Renal cortex interstitium (tissue), 11 donors: ENCODE measurements at regions not wholly inside any gene's neighbourhood (a gene's known extent, or its start where the extent isn't known, plus 50 kb on each side); places are given as distances from the start of the nearest gene placed in this dataset.

ENCODE experiments used
- DNase-seq, 11 donors: peaks; one replicate each; pipeline ENCODE4 v3.0.0-alpha.2; 2013; ENCODE audit warnings: low read depth in 9 of 11, low spot score in 4 of 11; ENCODE audit errors: extremely low read depth in 1 of 11

DNA sequence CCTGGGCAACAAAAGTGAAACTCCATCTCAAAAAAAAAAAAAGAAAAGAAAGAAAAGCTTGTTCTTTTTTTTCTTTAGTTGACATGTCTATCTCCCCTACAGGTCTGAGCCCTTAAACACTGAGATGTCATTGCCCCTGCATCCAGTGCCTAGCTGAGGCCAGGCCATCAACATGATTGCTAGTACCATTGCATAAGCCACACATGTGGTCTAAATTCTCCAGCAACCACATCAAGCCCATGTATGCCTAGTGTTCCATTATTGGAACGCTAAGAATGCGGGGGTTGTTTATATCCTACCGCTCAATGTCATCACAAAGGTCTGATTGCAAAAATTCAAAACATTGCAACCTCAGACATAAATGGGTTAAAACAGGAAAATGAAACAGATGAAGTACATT is 62.7 kb downstream of the NPTX2 start:
- DNase-seq, result no peak

- DNase-seq, result no peak
These were observed 64.4 kb downstream of the NPTX2 start for GRCh38 chr7:98681511-98681910.

- no peak for DNase-seq
These were observed 64.9 kb downstream of the NPTX2 start for GRCh38 chr7:98681951-98682350.

GRCh38 chr7:98683514-98683913 is 66.4 kb downstream of the NPTX2 start:
- no peak for DNase-seq

GRCh38 chr7:98685541-98685940 is 68.5 kb downstream of the NPTX2 start:
- DNase-seq, result no peak

DNA sequence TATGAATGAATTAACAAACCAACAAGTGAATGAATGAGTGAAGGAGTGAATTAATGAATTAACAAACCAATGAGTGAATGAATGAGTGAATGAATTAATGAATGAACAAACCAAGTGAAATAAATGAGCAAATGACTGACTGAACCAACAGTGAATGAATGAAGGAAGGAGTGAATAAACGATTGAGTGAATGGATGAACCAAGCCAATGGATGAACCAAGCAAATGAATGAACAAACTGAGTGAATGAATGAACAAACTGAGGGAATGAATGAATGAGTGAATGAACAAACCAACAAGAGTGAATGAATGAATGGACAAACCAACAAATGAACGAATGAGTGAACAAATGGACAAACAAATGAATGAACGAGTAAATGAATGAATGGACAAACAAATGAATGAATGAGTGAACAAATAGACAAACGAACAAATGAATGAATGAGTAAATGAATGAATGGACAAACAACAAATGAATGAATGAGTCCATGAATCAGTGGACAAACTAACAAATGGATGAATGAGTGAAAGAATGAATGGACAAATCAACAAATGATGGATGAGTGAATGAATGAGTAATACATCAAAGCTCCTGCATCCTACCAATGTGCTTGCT is 69.5 kb downstream of the NPTX2 start:
- no peak for DNase-seq

GRCh38 chr7:98687111-98687751 is 70.1 kb downstream of the NPTX2 start:
- DNase-seq, result no peak

GRCh38 chr7:98691619-98692018 is 74.5 kb downstream of the NPTX2 start:
- DNase-seq, result no peak

- no peak for DNase-seq
These were observed 80.0 kb downstream of the NPTX2 start for GRCh38 chr7:98697083-98697482.

DNA sequence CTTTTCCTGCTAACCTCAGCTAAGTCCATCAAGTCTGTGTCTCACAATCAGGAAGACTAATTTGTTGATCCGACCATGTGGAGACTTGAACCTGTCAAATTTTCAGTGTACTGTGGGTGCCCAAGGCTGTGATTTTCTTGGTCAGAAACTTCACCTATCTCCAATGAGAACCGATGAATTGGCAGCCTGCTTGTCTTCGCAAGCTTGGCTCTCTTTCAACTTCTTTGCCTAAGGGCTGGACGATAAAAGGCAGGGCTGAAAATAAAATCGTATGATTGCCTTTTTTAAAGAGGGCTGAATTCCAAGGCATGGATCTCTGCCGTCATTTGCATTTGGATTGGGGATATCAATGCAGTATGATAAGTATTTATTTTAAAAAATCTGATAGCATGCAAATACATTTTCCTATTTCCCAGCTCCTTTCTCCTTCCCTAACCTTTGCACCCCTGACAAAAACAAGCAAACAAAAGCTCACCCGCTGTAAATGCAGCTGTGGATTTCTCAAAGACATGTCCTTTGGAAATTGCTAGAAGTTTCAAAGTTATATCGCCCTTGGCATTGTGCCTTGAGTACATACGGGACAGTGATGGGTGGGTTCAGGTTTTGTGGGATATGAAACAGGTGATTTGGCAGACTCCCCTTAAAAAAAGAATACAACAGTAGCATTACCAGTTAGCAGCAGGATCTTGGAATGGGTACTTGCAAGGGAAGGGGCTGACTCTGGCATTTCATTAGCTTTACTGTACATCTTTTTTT is 80.6 kb downstream of the NPTX2 start:
- no peak for DNase-seq

GRCh38 chr7:98698976-98699375 is 81.9 kb downstream of the NPTX2 start:
- no peak for DNase-seq

DNA sequence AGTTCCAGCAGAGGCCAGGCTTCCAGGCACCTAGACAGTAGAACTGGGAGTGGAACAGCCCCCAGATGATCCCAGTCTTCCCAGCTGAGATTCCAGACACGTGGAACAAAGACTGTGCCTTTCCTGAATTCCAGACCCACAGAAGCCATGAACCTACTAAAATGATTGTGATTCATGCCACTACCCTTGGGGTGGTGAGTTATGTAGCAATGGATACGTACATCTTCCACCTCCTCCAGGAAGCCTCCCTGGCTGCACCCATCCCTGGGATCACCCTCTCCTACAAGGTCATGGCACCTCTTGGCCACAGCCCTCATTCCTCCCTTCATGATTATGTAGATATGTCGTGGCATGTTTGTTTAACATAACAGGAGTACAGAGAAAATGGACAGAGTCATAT is 83.4 kb downstream of the NPTX2 start:
- no peak for DNase-seq

DNA sequence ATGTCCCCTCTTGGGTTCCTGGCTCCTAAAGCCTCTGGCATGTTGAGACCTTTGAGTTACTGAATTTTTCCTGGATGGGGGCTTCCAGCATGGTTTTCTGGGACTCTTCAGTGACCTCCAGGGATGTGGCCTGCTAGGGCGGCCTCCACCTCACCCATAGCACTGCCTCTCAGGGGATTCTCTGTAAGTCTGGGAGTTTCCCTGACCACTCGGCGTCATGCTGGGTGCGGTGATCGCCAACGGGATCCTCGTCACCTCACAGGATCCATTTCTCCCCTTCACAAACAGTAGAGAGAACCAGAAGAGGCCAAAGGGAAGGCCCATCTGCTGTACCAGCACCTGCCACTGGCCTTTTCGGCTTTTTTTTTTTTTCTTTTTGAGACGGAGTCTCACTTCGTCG is 84.3 kb downstream of the NPTX2 start:
- DNase-seq, result no peak

DNA sequence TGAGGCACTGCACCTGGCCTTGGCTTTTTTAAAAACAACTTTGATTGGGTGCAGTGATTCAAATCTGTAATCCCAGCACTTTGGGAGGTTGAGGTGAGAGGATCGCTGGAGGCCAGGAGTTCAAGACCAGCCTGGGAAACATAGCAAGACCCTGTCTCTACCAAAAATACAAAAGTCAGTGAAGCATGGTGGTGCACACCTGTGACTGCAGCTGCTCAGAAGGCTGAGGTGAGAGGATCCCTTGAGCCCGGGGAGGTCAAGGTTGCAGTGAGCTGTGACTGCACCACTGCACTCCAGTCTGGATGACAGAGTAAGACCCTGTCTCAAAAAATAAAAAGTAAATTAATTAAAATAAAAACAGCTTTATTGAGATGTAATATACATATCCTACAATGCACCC is 84.9 kb downstream of the NPTX2 start:
- DNase-seq, result no peak

DNA sequence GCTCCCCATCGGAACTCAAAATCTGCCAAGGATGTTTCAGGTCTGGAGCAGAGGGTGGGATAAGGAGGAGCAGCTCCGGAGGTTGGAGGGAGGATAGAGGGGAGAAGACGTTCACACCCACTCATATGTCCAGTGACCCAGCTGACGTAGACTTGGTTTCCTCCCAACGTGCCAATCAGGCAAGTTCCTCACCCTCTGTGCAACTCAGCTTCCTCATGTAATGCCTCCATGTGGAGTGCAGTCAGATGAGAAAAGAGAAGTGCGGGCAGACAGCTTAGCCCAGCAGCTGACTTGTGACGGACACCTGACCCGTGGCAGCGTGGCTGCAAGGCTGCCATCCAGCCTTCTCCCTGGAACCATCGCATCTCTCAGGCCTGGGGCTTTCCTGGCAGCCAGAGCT is 86.8 kb downstream of the NPTX2 start:
- DNase-seq, result no peak

DNA sequence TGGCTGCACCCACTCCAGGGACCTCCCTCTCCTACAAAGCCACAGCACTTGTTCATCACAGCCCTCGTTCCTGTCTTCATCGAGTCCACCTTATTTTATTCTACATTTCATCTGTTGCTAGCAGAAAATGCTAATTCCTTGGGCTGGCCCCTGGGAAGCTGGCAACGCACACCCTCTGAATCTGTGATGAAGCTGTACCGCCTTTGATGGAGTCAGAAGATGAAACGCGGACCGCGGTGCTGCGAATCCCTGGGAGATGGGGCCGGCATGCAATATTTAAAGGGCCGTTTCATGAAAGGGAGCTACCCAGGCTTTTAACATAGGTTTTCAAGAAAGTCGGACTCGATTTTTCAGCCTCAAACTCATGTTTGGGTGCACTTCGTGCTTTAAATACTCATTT is 88.5 kb downstream of the NPTX2 start:
- no peak for DNase-seq

- DNase-seq, result no peak
These were observed 90.0 kb downstream of the NPTX2 start for GRCh38 chr7:98707076-98707475.

DNA sequence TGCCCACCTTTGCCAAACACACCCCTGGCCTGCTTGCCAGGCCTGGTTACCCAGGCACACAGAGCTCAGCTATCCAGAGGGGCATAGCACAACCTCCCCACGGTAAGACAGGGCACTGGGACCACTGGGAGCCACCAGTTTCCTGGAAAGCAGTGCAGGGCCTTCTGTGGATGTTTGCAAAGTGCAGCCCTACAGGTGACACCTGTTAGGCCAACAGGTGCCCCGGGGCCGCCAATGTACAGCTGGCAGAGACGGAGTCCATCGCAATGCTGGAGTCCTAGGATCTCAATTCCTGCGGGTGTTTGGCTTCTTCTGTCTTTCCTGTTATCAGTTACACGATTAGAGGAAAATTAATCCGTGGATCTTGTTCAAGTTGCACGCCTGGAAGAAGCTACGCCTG is 94.9 kb downstream of the NPTX2 start:
- no peak for DNase-seq

DNA sequence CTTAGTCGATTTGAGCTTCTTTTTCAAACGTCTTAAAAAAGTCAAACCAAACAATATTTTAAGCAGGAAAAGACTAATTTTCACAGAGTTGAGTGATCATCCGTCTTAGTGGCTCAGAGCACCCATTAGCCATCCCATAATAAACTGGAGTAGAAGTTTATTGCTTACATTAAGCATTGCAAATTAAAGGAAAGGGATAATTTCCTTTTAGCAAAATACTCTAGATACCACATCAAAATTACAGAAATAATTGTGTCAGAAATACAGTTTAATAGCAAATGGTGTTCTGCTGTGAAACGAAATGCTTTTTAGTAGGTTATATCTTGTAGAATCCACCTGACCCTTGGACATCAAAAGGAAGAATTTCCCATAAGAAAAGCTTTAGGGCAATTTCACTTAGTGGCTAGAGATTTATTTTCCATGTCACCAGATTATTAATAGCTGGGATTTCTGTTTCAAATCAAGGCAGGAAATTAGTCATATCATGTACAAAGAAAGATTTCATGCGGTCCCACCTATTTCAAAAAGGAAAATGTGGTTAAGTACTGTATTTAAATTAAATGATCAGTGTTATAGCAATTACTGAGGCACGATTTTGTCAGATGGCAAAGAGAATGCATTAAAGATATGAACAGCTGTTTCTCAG is 96.2 kb downstream of the NPTX2 start:
- no peak for DNase-seq

GRCh38 chr7:98719396-98719795 is 102.3 kb downstream of the NPTX2 start:
- DNase-seq, result no peak
